ENCODE measurements at regions not wholly inside any gene's neighbourhood (a gene's known extent, or its start where the extent isn't known, plus 50 kb on each side); places are given as distances from the start of the nearest gene placed in this dataset.

- no peak overlapping the region for H3K27ac Mint-ChIP-seq
- H3K4me3 Mint-ChIP-seq = no peak overlapping the region
- H3K9me3 Mint-ChIP-seq = no peaks in the 10 kb centered on the region
These were observed 75.7 kb downstream of the JRKL start for GRCh38 chr11:96465512-96465911.

DNA sequence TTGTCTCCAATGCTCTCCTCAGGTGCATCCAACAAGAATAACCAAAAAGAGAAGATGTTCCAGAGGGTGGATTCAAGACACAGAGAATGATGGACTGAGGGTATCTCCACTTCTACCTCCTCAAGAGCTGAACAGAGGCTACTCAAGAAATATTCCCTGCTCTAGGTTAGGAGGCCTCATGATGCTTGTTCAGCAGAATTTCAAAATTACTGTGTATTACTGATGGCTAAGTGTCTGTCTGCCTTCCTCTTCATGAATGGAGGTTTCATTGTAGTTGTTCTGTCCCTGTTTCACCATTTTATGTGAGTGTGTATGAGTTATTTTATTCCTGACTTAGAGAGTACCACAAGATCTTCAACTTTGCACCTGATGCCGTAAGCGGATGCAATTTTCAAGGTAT is 76.8 kb downstream of the JRKL start:
- Histone ChIP-seq H3K4me1 (ENCODE audit: control insufficient read depth in 1 of 2, insufficient read depth in 2 of 2, low read length in 2 of 2) (no peaks in the 10 kb centered on the region), H3K9ac (ENCODE audit: insufficient read depth, low read length, poor library complexity, severe bottlenecking) (no peak overlapping the region), H3K36me3 (replicated peaks in 1 of 2; ENCODE audit: control insufficient read depth in 1 of 2, insufficient read depth in 2 of 2, low read length in 2 of 2) (no peaks in the 10 kb centered on the region), H3K27me3 (ENCODE audit: control insufficient read depth in 2 of 2, insufficient read depth in 2 of 2, low read length in 2 of 2) (peaks cover 0 to 2% of the 10 kb centered on the region in 2 donors), H3K27ac (ENCODE audit: low read depth in 1 of 2, low read length in 2 of 2) (no peak overlapping the region), H3K9me3 (replicated peaks in 1 of 2; ENCODE audit: control insufficient read depth in 1 of 2, insufficient read depth in 1 of 2, low read length in 2 of 2) (no peaks in the 10 kb centered on the region), H2AFZ (ENCODE audit: insufficient read depth, low read depth, low read length, poor library complexity, severe bottlenecking) (no peak overlapping the region), H3K4me3 (replicated peaks in 1 of 3; ENCODE audit: low read depth in 2 of 3, low read length in 3 of 3) (no peak overlapping the region), H4K20me1 (ENCODE audit: insufficient read depth, low read length) (no peaks in the 10 kb centered on the region), H3K4me2 (replicated peaks; ENCODE audit: extremely low read depth, low read length, poor library complexity, severe bottlenecking) (no peak overlapping the region), H3K79me2 (ENCODE audit: insufficient read depth, low read length) (no peaks in the 10 kb centered on the region)
- intact Hi-C loops (cut with micrococcal nuclease) = no loop called here
- Mint-ChIP-seq H3K36me3 (no peaks in the 10 kb centered on the region), H3K27me3 (ENCODE audit: low read depth in 3 of 3) (peaks cover 0 to 6% (median 1%) of the 10 kb centered on the region in 3 donors), H3K27ac (no peak overlapping the region), H3K4me3 (no peak overlapping the region), H3K9me3 (no peaks in the 10 kb centered on the region), H3K4me1 (no peaks in the 10 kb centered on the region)
- DNase-seq = no peak
- no CpG with 5 or more reads among the region's 2 CpGs for WGBS (ENCODE audit: insufficient coverage)
- TF ChIP-seq, protein P1, sequence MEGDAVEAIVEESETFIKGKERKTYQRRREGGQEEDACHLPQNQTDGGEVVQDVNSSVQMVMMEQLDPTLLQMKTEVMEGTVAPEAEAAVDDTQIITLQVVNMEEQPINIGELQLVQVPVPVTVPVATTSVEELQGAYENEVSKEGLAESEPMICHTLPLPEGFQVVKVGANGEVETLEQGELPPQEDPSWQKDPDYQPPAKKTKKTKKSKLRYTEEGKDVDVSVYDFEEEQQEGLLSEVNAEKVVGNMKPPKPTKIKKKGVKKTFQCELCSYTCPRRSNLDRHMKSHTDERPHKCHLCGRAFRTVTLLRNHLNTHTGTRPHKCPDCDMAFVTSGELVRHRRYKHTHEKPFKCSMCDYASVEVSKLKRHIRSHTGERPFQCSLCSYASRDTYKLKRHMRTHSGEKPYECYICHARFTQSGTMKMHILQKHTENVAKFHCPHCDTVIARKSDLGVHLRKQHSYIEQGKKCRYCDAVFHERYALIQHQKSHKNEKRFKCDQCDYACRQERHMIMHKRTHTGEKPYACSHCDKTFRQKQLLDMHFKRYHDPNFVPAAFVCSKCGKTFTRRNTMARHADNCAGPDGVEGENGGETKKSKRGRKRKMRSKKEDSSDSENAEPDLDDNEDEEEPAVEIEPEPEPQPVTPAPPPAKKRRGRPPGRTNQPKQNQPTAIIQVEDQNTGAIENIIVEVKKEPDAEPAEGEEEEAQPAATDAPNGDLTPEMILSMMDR (IDR thresholded peaks at IDR 0.05) = no peak

More at GRCh38 chr11:96465512-96465911, 75.7 kb downstream of the JRKL start:
- Mint-ChIP-seq H3K4me1 (no peaks in the 10 kb centered on the region), H3K27me3 (ENCODE audit: low read depth in 3 of 3) (peaks cover 0 to 9% (median 1%) of the 10 kb centered on the region in 3 donors), H3K36me3 (no peaks in the 10 kb centered on the region)
- H3K4me2 ChIP-seq (replicated peaks; ENCODE audit: extremely low read depth, low read length, poor library complexity, severe bottlenecking) = no peak overlapping the region
- no peak overlapping the region for H2AFZ ChIP-seq (ENCODE audit: insufficient read depth, low read depth, low read length, poor library complexity, severe bottlenecking)
- H3K36me3 ChIP-seq (replicated peaks in 1 of 2; ENCODE audit: control insufficient read depth in 1 of 2, insufficient read depth in 2 of 2, low read length in 2 of 2) = no peaks in the 10 kb centered on the region
- H3K4me1 ChIP-seq (ENCODE audit: control insufficient read depth in 1 of 2, insufficient read depth in 2 of 2, low read length in 2 of 2) = no peaks in the 10 kb centered on the region
- no peaks in the 10 kb centered on the region for H3K79me2 ChIP-seq (ENCODE audit: insufficient read depth, low read length)
- TF ChIP-seq, protein P1 (IDR thresholded peaks at IDR 0.05) = no peak
- 91% methylated on average over 2 of the region's 3 CpGs for WGBS (ENCODE audit: insufficient coverage)
- H3K9ac ChIP-seq (ENCODE audit: insufficient read depth, low read length, poor library complexity, severe bottlenecking) = no peak overlapping the region
- no peak overlapping the region for H3K27ac ChIP-seq (ENCODE audit: low read depth in 1 of 2, low read length in 2 of 2)
- no peak for DNase-seq
- H3K27me3 ChIP-seq (ENCODE audit: control insufficient read depth in 2 of 2, insufficient read depth in 2 of 2, low read length in 2 of 2) = peaks cover 0 to 2% of the 10 kb centered on the region in 2 donors
- no peak overlapping the region for H3K4me3 ChIP-seq (replicated peaks in 1 of 3; ENCODE audit: low read depth in 2 of 3, low read length in 3 of 3)
- H3K9me3 ChIP-seq (replicated peaks in 1 of 2; ENCODE audit: control insufficient read depth in 1 of 2, insufficient read depth in 1 of 2, low read length in 2 of 2) = no peaks in the 10 kb centered on the region
- no peaks in the 10 kb centered on the region for H4K20me1 ChIP-seq (ENCODE audit: insufficient read depth, low read length)
- intact Hi-C loops (cut with micrococcal nuclease) = no loop called here

All from CD14-positive monocyte (primary cell).